NOMO-1 (cell line): ENCODE measurements at regions not wholly inside any gene's neighbourhood (a gene's known extent, or its start where the extent isn't known, plus 50 kb on each side); places are given as distances from the start of the nearest gene placed in this dataset.

ENCODE experiments used
- DNase-seq, 2 experiments: peaks; one replicate each; lab custom pipeline; 2025; ENCODE audit not compliant: unreplicated experiment in 2 of 2; lab: John Stamatoyannopoulos, UW

- DNase-seq = no peak
Observed at GRCh38 chr15:98178861-98179260, 218.4 kb downstream of the ARRDC4 start.

GRCh38 chr15:98187549-98187948 lies 227.0 kb downstream of the ARRDC4 start:
- no peak for DNase-seq

DNA sequence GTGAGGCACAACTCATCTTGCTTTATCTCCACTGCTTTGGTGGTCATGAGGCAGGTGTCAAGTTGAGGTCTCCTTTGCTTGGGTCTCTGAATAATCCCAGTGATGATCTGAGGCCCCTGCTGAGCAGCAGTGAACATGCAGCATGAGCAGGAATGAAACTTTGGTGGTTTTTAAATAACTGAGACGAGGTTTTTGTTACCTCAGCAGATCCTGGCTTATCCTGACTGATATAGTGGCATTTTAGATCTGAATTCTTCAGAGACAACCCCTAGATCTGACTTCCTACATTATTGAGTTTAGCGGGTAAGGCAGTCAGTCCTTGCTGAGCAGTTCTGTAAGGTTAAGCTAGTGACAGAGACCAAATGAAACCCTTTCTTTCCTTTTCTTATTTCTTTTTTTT lies 230.4 kb downstream of the ARRDC4 start:
- no peak for DNase-seq

DNA sequence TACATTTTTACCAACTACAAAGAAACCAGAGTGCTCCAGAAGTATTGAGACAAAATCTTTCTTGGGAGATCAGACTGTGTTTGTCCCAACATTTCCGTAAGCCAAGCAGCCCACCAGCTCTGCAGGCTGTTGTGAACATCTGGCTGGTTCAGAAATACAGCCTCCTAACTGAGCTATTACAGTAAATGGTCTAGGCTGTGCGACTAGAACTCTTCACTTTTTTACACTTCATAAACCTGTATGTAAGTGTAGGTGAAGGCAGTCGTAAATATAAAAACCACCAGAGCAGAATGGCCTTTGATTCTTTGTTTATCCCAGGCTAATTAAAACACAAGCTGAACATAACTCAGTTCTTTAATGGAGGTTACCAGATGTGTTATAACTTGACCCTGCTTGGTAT lies 235.3 kb downstream of the ARRDC4 start:
- no peak for DNase-seq

- no peak for DNase-seq
Observed at GRCh38 chr15:98196371-98196770, 235.9 kb downstream of the ARRDC4 start.

DNA sequence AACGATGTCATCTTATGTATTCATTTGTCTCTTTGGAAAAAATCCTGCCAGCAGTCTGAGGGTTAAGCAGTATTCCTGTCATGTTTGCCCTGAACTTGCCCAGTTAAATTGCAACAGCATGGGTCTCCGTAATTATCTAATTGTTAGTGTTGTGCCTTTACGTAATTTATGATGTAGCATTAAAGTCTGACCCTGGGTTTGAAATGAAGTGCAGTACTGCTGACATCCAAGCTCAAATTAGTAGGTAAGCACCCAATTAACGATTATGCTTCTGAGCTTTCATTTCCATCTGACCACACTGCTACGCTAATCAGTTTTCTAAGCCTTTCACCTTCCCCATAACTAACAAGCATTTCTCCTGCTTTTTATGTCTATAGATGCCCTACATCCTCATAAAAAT lies 241.8 kb downstream of the ARRDC4 start:
- DNase-seq = no peak

DNA sequence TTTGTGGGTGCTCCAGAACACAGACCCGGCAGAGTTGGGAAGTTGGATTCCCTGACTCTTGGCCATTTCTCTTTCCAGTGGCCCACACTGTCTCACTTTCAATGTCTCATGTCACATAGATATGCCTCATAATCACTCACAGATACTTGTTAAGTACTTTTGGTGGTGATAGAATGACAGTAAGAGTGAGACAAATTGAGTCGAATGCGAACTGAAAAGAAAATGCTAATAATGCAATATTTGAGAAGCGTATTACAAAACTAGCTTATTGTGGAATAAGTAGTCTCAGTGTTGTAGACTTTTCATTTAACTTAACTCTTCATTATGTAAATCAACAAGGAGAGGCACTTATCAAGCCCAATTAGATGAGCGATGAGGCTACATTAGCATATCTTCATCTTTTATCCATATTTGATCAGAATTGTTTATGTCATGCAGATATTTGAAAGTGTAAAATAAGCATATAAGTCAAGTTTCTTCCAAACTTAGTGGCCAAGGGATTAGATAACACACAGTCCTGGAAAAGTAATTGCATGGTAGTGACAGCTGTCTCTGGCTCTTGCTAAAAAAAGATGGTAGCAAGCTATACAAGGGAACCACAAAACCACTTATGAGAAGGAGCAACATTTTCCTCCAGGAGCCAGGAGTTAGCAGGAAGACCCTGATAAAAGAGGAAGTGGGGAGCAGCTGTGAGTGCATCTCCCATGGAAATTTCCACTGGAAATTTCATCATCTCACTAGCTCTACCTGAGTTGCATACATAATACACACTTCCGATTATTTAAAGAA lies 243.6 kb downstream of the ARRDC4 start:
- no peak for DNase-seq

DNA sequence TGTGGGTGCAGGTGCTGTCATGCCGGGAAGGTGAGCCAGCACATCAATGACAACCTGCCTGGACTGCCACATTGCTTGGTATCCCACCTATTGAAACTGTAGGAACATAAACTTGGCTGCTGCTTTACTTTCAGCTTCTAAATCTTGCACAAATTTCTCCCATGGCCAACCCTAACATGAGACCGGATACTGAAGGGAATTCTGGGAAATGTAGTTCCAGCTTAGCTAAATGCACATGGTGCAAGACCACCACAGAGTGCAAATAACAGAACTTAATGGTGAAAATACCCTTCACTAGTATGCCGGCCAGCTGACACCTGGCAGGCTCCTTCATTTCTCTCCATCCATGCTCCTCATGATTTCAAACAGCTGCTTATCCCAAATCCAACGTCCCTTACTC lies 247.4 kb downstream of the ARRDC4 start:
- no peak for DNase-seq

- DNase-seq = no peak
Observed at GRCh38 chr15:98213346-98213979, 253.0 kb downstream of the ARRDC4 start.

GRCh38 chr15:98216166-98216565 lies 255.7 kb downstream of the ARRDC4 start:
- DNase-seq = no peak

DNA sequence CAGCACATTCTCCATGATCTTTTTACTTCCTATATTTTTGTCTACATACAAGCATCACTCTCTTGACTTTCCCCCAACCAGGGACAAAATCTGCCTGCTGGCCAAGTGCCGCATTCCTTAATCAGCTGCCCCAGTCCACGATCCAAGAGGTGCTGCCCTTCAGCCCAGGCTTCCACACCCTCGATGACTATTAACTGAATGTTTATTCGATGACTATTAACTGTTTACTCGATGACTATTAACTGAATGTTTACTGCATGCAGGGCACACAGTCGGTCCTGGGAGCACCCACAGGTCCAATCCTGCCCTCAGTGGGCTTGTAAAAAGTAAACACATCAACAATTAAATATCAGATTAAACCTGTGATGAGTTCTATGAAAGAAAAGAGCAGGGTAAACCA lies 256.9 kb downstream of the ARRDC4 start:
- DNase-seq = no peak

DNA sequence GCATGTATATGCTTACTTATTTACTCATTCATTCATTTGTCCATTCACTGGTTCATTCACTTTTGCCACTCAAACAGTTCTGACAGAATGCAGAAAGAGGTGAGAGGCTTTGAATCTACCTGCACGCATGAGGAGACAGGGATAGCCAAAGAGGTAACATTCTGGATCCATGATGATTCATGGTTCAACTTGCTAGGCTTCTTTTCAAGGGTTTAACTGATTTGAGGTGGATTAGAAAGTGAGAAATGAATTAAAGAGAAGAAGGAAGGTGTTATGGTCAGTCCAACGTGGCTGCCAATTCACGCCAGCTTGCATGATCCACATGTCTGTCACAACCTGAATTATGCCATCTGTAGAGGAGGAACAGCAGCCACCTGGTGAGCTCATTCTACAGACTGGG lies 260.6 kb downstream of the ARRDC4 start:
- DNase-seq = no peak

GRCh38 chr15:98221577-98221976 lies 261.1 kb downstream of the ARRDC4 start:
- DNase-seq = no peak

GRCh38 chr15:98226149-98226548 lies 265.6 kb downstream of the ARRDC4 start:
- DNase-seq = no peak

- no peak for DNase-seq
Observed at GRCh38 chr15:98226578-98226977, 266.1 kb downstream of the ARRDC4 start.

DNA sequence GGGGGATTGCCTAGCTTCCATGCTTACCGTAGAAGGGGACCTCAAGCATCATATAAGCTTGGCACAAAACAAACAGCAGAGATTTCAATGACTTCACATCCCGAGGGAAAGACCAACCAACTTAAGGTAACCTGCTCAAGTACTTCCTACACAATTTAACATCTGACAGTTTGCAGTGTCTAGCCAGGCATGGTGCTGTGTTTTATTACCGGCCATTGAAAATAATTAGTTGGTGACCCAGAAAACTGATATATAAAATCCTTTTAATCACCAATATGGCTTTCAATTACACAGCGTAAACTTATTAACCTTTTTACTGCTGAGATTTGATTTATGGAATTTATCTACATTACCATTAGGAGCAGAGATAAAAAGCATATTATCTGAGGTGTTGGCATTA lies 268.3 kb downstream of the ARRDC4 start:
- DNase-seq = no peak

DNA sequence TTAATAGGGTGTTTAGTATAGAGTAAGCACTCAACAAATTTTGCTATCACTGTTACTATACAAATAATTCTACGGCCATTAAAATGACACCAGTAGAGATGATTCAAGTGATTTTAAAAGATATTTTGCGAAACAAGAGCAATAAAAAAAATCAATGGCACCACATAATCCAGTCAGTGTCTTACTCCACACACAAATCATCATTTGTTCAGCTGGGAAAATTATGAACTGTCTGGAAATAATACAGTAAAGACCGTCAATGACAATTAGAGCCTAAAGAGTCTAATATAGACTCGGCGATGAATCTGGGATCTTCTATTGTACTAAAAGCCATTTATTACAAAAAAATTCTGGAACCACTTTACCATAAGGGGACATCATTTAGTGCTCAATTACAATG lies 270.5 kb downstream of the ARRDC4 start:
- DNase-seq = no peak

GRCh38 chr15:98231696-98232440 lies 271.4 kb downstream of the ARRDC4 start:
- no peak for DNase-seq

- no peak for DNase-seq
Observed at GRCh38 chr15:98232761-98233160, 272.3 kb downstream of the ARRDC4 start.

- no peak for DNase-seq
Observed at GRCh38 chr15:98233873-98234272, 273.4 kb downstream of the ARRDC4 start.

DNA sequence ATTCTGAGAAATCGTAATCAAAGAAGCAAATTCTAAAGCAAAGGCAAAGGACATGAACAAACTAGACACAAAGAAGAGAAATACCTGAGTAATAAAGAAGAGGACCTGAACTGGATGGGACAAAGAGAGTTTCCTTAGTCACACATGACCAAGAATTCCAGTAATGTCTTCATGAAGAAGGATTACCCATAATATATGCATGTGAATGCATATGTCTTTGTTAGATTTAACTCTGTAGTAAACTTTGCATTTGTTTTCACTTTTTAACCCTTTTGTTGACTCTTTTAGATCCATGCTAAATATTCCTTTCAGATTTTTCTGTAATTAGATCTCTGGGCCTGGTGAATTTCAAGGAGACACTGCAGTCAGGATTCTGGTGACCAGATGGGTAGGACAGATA lies 279.8 kb downstream of the ARRDC4 start:
- DNase-seq = no peak

DNA sequence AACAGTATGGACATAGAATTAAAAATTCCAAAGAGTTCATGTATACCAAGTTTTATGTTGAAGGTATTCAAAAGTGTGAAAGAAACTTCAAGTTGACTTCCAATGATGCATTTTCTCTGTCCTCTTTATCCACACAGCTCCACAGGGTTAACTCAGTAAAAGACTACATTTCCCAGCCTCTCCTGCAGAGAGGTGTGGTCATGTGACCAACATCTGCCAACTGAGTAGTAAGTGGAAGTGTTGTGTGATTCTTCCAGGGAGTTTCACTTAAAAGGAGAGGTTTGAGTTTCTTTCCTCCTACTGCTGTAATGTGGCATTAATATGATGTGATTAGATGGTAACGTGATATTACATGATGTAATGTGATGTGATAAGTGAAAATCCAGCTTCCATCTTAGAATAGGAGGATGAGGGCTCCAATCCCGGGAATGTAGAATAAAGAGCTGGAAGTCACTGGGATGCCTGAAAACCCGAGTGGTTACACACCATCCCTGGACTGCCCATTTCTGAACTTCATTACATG lies 280.6 kb downstream of the ARRDC4 start:
- no peak for DNase-seq
